Loucy (cell line): ENCODE measurements at regions not wholly inside any gene's neighbourhood (a gene's known extent, or its start where the extent isn't known, plus 50 kb on each side); places are given as distances from the start of the nearest gene placed in this dataset.

Experiments
- H2AFZ ChIP-seq: fragments of 200-600 bp; sonication (generic); 2 replicates; pipeline ENCODE4 v1.6.0; 2016; ENCODE audit warnings: antibody characterized with exemption, mild to moderate bottlenecking, low read length, moderate library complexity
- H3F3A ChIP-seq: fragments of 200-600 bp; 2 replicates; pipeline ENCODE4 v1.6.0; 2016; ENCODE audit warnings: antibody characterized with exemption, low read depth, mild to moderate bottlenecking
- H3K27me3 ChIP-seq: fragments of 200-600 bp; sonication (generic); 2 replicates; pipeline ENCODE4 v1.6.1; 2014; ENCODE audit warnings: low read length, mild to moderate bottlenecking; ENCODE audit not compliant: insufficient read depth, poor library complexity, severe bottlenecking
- H3K36me3 ChIP-seq: fragments of 200-600 bp; sonication (generic); 2 replicates; pipeline ENCODE4 v1.6.1; 2016; ENCODE audit warnings: low read length; ENCODE audit not compliant: insufficient read depth
- H3K4me1 ChIP-seq: fragments of 200-600 bp; sonication (generic); 2 replicates; pipeline ENCODE4 v1.5.1; 2014; ENCODE audit warnings: low read length, mild to moderate bottlenecking; ENCODE audit not compliant: insufficient read depth, poor library complexity, severe bottlenecking
- H3K4me2 ChIP-seq: fragments of 200-600 bp; sonication (generic); 2 replicates; pipeline ENCODE4 v1.6.0; 2014; ENCODE audit warnings: antibody characterized with exemption, low read length, low read depth, mild to moderate bottlenecking; ENCODE audit not compliant: poor library complexity, severe bottlenecking
- H3K4me3 ChIP-seq: fragments of 200-600 bp; sonication (generic); 2 replicates; pipeline ENCODE4 v1.5.1; 2014; ENCODE audit warnings: low read length, mild to moderate bottlenecking, mixed read lengths; ENCODE audit not compliant: poor library complexity, severe bottlenecking
- H3K79me2 ChIP-seq: fragments of 200-600 bp; sonication (generic); 2 replicates; pipeline ENCODE4 v1.6.1; 2014; ENCODE audit warnings: low read length; ENCODE audit not compliant: insufficient read depth
- H3K9ac ChIP-seq: fragments of 200-600 bp; sonication (generic); 2 replicates; pipeline ENCODE4 v1.6.0; 2014; ENCODE audit warnings: mild to moderate bottlenecking, low read depth, low read length, moderate library complexity; ENCODE audit not compliant: poor library complexity, severe bottlenecking
- H3K9me2 ChIP-seq: fragments of 200-600 bp; sonication (generic); replicated peaks from 2 replicates; pipeline ENCODE4 v1.6.1; 2016; ENCODE audit warnings: low read depth, low read length, mixed read lengths
- H3K9me3 ChIP-seq: fragments of 200-600 bp; sonication (generic); 2 replicates; pipeline ENCODE4 v1.6.1; 2014; ENCODE audit warnings: mild to moderate bottlenecking, antibody characterized with exemption, low read length, low read depth; ENCODE audit not compliant: insufficient read depth
- H4K20me1 ChIP-seq: fragments of 200-600 bp; sonication (generic); 2 replicates; pipeline ENCODE4 v1.6.0; 2014; ENCODE audit warnings: antibody characterized with exemption, low read length, mild to moderate bottlenecking; ENCODE audit not compliant: insufficient read depth, poor library complexity, severe bottlenecking
- EZH2phosphoT487 ChIP-seq: fragments of 200-600 bp; IDR thresholded peaks from 2 replicates; pipeline ENCODE4 v1.6.1; 2018; ENCODE audit warnings: antibody characterized with exemption, mild to moderate bottlenecking, moderate library complexity, borderline replicate concordance
- TF ChIP-seq, protein P1 (sequence below): fragments of 200-600 bp; sonication (generic); conservative IDR thresholded peaks from 2 replicates; pipeline ENCODE4 v1.5.1; 2014; ENCODE audit warnings: mild to moderate bottlenecking, antibody characterized with exemption, low read length

DNA sequence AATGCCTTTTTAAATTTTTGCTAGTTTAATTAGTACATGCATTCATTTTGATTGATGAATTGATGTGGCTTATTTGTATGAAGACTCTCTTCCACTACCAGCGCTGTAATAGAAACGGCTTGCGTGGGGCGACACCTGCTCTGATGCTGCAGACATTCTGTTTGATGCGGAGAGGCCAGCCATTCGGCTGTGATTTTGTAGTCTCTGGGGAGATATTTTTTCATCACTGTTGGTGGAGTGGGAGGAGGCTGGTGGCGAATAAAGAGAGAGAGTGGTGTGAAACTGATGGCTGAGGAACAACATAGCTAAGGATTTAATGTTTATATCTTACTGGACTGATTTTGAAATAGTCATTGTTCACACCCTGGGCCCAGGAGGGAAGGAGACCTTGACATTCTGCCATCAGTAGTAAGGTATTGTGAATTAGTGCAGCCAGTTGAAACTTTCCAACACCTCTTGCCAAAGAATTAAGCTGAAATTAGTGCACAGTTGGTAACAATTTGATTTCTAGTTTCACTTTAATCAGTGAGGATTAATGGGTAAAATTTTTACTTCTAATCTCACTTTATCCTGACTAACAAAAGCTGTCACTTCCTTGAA, 224.1 kb downstream of the MTX2 start:
- no peaks in the 10 kb centered on the region for H3K9me2 ChIP-seq
- H2AFZ ChIP-seq: peak overlapping the region; percentile 62
- no peaks in the 10 kb centered on the region for H3K9me3 ChIP-seq
- H3K79me2 ChIP-seq: no peaks in the 10 kb centered on the region
- no peaks in the 10 kb centered on the region for H3K27me3 ChIP-seq
- H3K4me2 ChIP-seq: peak overlapping the region; percentile 13
- no peaks in the 10 kb centered on the region for H3K36me3 ChIP-seq
- H3K4me1 ChIP-seq: peaks cover 41% of the 10 kb centered on the region
- TF ChIP-seq, protein P1, sequence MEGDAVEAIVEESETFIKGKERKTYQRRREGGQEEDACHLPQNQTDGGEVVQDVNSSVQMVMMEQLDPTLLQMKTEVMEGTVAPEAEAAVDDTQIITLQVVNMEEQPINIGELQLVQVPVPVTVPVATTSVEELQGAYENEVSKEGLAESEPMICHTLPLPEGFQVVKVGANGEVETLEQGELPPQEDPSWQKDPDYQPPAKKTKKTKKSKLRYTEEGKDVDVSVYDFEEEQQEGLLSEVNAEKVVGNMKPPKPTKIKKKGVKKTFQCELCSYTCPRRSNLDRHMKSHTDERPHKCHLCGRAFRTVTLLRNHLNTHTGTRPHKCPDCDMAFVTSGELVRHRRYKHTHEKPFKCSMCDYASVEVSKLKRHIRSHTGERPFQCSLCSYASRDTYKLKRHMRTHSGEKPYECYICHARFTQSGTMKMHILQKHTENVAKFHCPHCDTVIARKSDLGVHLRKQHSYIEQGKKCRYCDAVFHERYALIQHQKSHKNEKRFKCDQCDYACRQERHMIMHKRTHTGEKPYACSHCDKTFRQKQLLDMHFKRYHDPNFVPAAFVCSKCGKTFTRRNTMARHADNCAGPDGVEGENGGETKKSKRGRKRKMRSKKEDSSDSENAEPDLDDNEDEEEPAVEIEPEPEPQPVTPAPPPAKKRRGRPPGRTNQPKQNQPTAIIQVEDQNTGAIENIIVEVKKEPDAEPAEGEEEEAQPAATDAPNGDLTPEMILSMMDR: no peak
- no peak for TF ChIP-seq EZH2phosphoT487
- H4K20me1 ChIP-seq: no peaks in the 10 kb centered on the region
- no peak overlapping the region for H3K4me3 ChIP-seq
- H3K9ac ChIP-seq: no peak overlapping the region
- peaks cover 8% of the 10 kb centered on the region; the same call in 1 of the 2 replicates for H3F3A ChIP-seq

DNA sequence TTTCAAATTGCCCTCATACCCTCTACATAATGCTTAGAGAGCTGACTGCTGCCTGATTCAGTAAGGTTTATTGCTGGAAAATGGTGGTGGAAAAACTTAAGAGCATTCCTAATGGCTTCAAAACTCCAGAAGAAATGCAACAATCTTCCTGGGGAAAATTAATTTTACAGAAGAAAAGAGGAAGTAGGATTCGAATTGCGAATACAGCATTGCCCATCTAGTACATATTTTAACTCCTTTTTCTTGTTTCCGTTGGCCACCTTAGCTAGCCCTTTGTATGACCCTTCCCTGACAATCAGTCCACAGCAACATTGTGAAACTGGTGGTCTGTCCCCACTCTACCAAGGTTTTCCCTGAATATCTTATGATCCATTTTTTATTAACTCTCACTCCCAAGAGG, 224.7 kb downstream of the MTX2 start:
- TF ChIP-seq, protein P1: no peak
- no peak for TF ChIP-seq EZH2phosphoT487

DNA sequence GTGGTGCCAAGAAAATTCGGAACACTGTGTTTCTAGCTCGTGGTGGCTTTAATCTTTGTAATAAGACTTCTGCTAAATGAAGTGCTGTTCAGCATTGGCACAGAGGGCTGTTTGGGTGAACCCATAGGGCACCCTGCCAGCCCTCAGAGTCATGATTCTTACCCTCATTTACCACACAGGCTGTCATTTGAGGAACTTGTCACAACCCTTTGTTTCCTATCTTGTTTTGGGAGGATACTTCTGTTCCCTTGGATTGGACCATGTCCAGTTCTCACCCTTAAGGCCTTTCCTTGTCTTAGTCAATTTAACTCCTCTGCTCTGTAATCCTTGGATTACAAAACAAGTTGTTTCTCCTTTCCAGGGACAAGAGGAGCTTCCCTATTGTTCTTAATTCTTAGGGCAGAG, 225.7 kb downstream of the MTX2 start:
- Histone ChIP-seq H4K20me1 (no peaks in the 10 kb centered on the region), H3K9me2 (no peaks in the 10 kb centered on the region), H3K9ac (no peak overlapping the region), H3K4me1 (peaks cover 35% of the 10 kb centered on the region), H3K27me3 (no peaks in the 10 kb centered on the region), H3K79me2 (no peaks in the 10 kb centered on the region), H3F3A (peaks cover 8% of the 10 kb centered on the region; the same call in 1 of the 2 replicates), H3K4me2 (no peak overlapping the region), H2AFZ (no peak overlapping the region), H3K4me3 (no peak overlapping the region), H3K36me3 (no peaks in the 10 kb centered on the region), H3K9me3 (no peaks in the 10 kb centered on the region)
- TF ChIP-seq EZH2phosphoT487: no peak
- TF ChIP-seq, protein P1: no peak

More for the DNA sequence above, 224.7 kb downstream of the MTX2 start:
- Histone ChIP-seq H3K27me3 (no peaks in the 10 kb centered on the region), H3K36me3 (no peaks in the 10 kb centered on the region), H3K9ac (no peak overlapping the region), H4K20me1 (no peaks in the 10 kb centered on the region), H3K9me2 (no peaks in the 10 kb centered on the region), H3K4me2 (peak overlapping the region; percentile 13), H3K4me1 (peaks cover 41% of the 10 kb centered on the region), H3K4me3 (no peak overlapping the region), H3F3A (peaks cover 8% of the 10 kb centered on the region; the same call in 1 of the 2 replicates), H3K9me3 (no peaks in the 10 kb centered on the region), H2AFZ (peak overlapping the region; percentile 62), H3K79me2 (no peaks in the 10 kb centered on the region)
